NT2/D1 (cell line): ENCODE measurements at regions not wholly inside any gene's neighbourhood (a gene's known extent, or its start where the extent isn't known, plus 50 kb on each side); places are given as distances from the start of the nearest gene placed in this dataset.
A peak's percentile ranks its signal among the peaks of the same experiment; 100 is the strongest.

Experiments used
- DNase-seq: peaks from one replicate; pipeline ENCODE4 v3.0.0-alpha.2; 2011; ENCODE audit warnings: low read depth, low spot score
- H3K27me3 ChIP-seq: 2 replicates; pipeline ENCODE4 v1.6.0; 2011; ENCODE audit warnings: mild to moderate bottlenecking; ENCODE audit not compliant: insufficient read length, insufficient read depth
- H3K36me3 ChIP-seq: 2 replicates; pipeline ENCODE4 v1.6.1; 2011; ENCODE audit warnings: mild to moderate bottlenecking, low read length, mixed read lengths; ENCODE audit not compliant: insufficient read depth, insufficient read length
- H3K4me1 ChIP-seq: 2 replicates; pipeline ENCODE4 v1.5.1; 2011; ENCODE audit not compliant: insufficient read depth, insufficient read length
- H3K4me3 ChIP-seq: 2 replicates; pipeline ENCODE4 v1.5.1; 2011; ENCODE audit warnings: low read depth; ENCODE audit not compliant: insufficient read length
- H3K9ac ChIP-seq: 2 replicates; pipeline ENCODE4 v1.6.0; 2011; ENCODE audit warnings: low read depth; ENCODE audit not compliant: insufficient read length
- H3K9me3 ChIP-seq: 2 replicates; pipeline ENCODE4 v1.5.1; 2011; ENCODE audit warnings: mild to moderate bottlenecking, low read length; ENCODE audit not compliant: insufficient read depth
- SUZ12 ChIP-seq: IDR thresholded peaks from 2 replicates; pipeline ENCODE4 v1.6.1; 2011; ENCODE audit not compliant: insufficient read length, insufficient read depth; ENCODE audit errors: extremely low read depth
- YY1 ChIP-seq: IDR thresholded peaks from 2 replicates; pipeline ENCODE4 v1.6.1; 2011; ENCODE audit not compliant: insufficient read length, insufficient read depth
- ZNF274 ChIP-seq: IDR thresholded peaks from 2 replicates; pipeline ENCODE4 v1.6.1; 2011; ENCODE audit warnings: mild to moderate bottlenecking, low read depth, low read length

DNA sequence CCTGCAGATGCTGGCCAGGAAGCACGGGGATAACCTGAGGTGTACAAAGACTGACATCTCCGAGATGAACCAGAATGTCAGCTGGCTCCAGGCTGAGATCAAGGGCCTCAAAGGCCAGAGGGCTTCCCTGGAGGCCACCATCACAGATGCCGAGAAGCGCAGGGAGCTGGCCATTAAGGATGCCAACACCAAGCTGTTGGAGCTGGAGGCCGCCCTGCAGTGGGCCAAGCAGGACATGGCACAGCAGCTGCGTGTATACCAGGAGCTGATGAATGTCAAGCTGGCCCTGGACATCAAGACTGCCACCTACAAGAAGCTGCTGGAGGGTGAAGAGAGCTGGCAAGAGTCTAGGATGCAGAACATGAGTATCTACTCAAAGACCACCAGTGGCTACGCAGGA lies 380.0 kb upstream of the USP15 start:
- H3K9me3 ChIP-seq, result no peaks in the 10 kb centered on the region
- no peaks in the 10 kb centered on the region for H3K27me3 ChIP-seq
- H3K4me3 ChIP-seq, result no peak overlapping the region
- no peaks in the 10 kb centered on the region for H3K36me3 ChIP-seq
- H3K4me1 ChIP-seq, result no peaks in the 10 kb centered on the region
- no peak for TF ChIP-seq ZNF274
- no peak for TF ChIP-seq YY1
- no peak for TF ChIP-seq SUZ12
- DNase-seq, result no peak
- H3K9ac ChIP-seq, result no peak overlapping the region

DNA sequence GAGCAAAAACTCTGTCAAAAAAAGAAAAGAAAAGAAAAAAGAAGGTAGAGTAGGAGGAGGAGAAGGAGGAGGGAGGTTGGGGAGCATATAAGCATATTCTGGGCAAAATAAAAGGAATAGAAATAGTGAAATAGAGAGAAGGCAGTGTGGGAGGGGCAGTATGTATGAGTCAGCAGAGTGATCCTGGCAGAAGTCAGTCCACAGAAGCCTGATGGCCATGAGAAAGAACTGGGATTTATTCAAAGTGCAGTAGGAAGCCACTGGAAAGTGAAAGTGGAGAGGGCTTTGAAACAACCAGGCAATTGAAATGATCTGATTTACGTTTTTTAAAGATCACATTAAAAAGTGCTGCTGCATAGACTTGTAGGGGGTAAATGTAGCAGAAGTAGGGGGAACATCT lies 368.6 kb upstream of the USP15 start:
- Histone ChIP-seq H3K4me3 (no peak overlapping the region), H3K9ac (no peak overlapping the region), H3K27me3 (no peaks in the 10 kb centered on the region), H3K36me3 (no peaks in the 10 kb centered on the region), H3K4me1 (no peaks in the 10 kb centered on the region), H3K9me3 (no peaks in the 10 kb centered on the region)
- TF ChIP-seq YY1 (no peak), ZNF274 (no peak), SUZ12 (no peak)
- DNase-seq, result no peak

DNA sequence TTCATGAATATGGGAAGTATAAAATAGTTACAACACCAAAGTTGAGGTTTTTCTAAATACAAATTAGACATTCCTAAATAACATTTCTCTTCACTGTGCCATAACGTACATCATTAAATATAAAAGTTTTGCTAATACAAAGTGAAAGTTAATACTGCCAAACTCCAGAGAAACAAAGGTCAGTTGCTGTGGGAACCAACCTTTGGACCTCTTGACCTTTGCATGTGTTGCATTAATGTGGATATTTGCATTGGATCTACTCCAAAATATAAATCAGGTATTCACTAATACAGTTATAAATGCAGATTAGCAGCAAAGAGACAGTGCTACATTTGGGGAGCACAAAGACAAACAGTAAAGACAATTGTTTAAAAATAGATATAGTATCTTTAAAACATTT lies 366.0 kb upstream of the USP15 start:
- no peaks in the 10 kb centered on the region for H3K36me3 ChIP-seq
- H3K9me3 ChIP-seq, result peaks cover 17% of the 10 kb centered on the region
- no peaks in the 10 kb centered on the region for H3K4me1 ChIP-seq
- no peaks in the 10 kb centered on the region for H3K27me3 ChIP-seq
- no peak for DNase-seq
- no peak for TF ChIP-seq ZNF274
- TF ChIP-seq YY1, result no peak
- no peak for TF ChIP-seq SUZ12
- H3K9ac ChIP-seq, result no peak overlapping the region
- no peak overlapping the region for H3K4me3 ChIP-seq

DNA sequence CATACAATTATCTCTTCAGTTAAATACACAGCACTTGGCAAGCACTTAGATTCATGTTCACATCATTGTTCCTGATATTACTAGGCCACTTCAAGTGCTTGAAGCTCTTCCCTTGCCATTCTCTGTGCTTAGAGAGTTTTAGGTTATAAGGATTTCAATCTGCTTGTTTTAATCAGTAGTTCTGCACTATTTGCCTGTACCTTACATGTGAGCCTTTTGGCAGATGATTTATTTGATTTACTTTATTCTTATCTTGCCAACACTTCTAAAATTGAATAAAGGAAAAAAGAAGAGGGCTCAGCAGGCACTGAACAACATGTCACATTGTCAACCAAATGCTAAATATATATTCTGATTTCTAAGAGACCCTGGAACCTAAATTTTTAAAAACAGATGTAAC lies 363.8 kb upstream of the USP15 start:
- Histone ChIP-seq H3K9ac (no peak overlapping the region), H3K27me3 (no peaks in the 10 kb centered on the region), H3K9me3 (peaks cover 17% of the 10 kb centered on the region), H3K4me1 (no peaks in the 10 kb centered on the region), H3K4me3 (no peak overlapping the region), H3K36me3 (no peaks in the 10 kb centered on the region)
- no peak for DNase-seq
- no peak for TF ChIP-seq SUZ12
- no peak for TF ChIP-seq ZNF274
- TF ChIP-seq YY1, result no peak

DNA sequence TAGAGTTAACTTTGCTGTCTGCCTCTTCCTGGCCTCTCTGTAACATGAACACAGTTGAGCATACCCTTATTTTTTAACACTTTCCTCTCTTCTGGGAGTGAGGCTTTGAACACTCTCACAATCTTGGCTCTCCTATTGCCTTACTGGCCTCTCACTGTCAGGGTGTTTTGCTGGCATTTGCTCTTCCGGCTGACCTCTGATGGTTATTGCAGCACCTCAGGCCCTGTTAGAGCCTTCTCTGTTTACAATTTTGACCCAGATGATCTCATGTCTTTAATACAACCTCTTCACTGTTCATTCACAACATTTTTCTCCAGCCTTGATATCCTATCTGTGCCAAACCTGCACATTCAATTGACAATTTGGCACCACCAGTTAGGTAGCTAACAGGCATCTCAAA lies 357.8 kb upstream of the USP15 start:
- no peak for TF ChIP-seq YY1
- H3K4me3 ChIP-seq, result no peak overlapping the region
- H3K36me3 ChIP-seq, result no peaks in the 10 kb centered on the region
- peaks cover 19% of the 10 kb centered on the region for H3K9me3 ChIP-seq
- no peaks in the 10 kb centered on the region for H3K4me1 ChIP-seq
- H3K27me3 ChIP-seq, result no peaks in the 10 kb centered on the region
- DNase-seq, result no peak
- H3K9ac ChIP-seq, result no peak overlapping the region

DNA sequence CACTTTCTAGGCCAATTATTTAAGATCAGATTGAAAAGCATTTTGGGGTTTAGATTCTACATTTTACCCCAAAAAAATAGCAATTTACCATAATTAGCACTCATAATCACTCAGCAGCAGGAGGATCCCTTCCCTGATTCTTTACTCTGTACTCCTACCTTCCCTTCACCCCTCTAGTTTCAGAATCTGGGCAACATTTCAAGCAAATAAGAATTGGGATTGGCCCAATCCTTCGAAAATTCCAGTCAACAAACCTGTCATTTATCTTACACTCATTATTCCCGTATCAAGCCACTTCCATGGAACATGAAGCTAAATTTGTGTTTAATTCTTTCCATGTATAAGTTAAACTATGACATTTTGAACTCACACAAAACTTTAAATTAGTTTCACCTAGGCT lies 349.1 kb upstream of the USP15 start:
- H3K4me1 ChIP-seq, result no peaks in the 10 kb centered on the region
- H3K9me3 ChIP-seq, result 0 out of 2 replicates have a peak, but pooled peaks cover 3% of the 10 kb centered on the region
- no peak overlapping the region for H3K9ac ChIP-seq
- no peak overlapping the region for H3K4me3 ChIP-seq
- no peaks in the 10 kb centered on the region for H3K36me3 ChIP-seq
- no peak for DNase-seq
- TF ChIP-seq SUZ12 (no peak), ZNF274 (no peak), YY1 (no peak)
- H3K27me3 ChIP-seq, result no peaks in the 10 kb centered on the region

DNA sequence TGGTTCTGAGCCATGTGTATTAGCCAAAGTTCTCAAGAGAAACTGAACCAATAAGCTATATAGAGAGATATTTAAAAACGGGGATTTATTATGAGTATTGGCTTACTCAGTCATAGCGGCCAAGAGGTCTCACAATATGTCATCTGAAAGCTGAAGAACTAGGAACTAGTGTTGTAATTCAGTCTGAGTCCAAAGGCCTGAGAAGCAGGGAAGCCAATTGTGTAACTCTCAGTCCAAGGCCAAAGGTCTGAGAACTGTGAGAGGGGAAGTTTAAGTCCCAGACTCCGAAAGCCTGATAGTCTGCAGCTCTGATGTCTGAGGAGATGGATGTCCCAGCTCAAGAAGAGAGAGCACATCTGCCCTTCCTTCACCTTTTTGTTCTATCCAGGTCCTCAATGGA lies 344.8 kb upstream of the USP15 start:
- Histone ChIP-seq H3K27me3 (no peaks in the 10 kb centered on the region), H3K9me3 (no peaks in the 10 kb centered on the region), H3K4me1 (no peaks in the 10 kb centered on the region), H3K9ac (no peak overlapping the region), H3K36me3 (no peaks in the 10 kb centered on the region), H3K4me3 (no peak overlapping the region)
- DNase-seq, result no peak
- TF ChIP-seq ZNF274 (no peak), SUZ12 (no peak), YY1 (no peak)

DNA sequence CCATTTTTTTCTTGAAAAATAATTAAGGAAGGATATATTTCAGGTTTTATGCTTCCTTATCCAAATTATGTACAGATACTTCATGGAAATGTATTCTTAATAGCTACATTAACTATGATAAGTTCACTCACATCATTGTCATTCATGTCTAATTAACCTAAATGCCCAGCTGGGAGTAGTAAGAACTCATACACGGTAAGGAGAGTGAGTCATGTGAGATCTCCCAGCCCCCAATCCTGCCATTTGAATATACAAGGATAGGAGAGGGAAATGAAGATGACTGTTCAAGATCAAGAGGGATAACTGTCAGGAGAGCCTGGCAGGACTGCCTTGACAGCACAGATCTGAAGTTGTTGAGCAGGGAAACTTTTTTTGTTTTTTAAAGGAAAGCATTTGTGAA lies 343.4 kb upstream of the USP15 start:
- no peaks in the 10 kb centered on the region for H3K4me1 ChIP-seq
- no peak overlapping the region for H3K4me3 ChIP-seq
- no peaks in the 10 kb centered on the region for H3K9me3 ChIP-seq
- no peaks in the 10 kb centered on the region for H3K27me3 ChIP-seq
- peak; percentile 3 for DNase-seq
- TF ChIP-seq ZNF274, result no peak
- TF ChIP-seq YY1, result no peak
- no peak for TF ChIP-seq SUZ12
- H3K36me3 ChIP-seq, result no peaks in the 10 kb centered on the region
- H3K9ac ChIP-seq, result no peak overlapping the region
